HepG2 (cell line): ENCODE measurements at regions not wholly inside any gene's neighbourhood (a gene's known extent, or its start where the extent isn't known, plus 50 kb on each side); places are given as distances from the start of the nearest gene placed in this dataset.

Source experiments
- E2F1 ChIP-seq: sonication (generic); formaldehyde crosslinking; IDR thresholded peaks from 2 replicates; pipeline ENCODE4 v1.5.0; 2020; ENCODE audit warnings: missing genetic modification reagents
- ELK4 ChIP-seq: sonication (generic); formaldehyde crosslinking; IDR thresholded peaks from 2 replicates; pipeline ENCODE4 v1.9.0; 2021; ENCODE audit warnings: missing genetic modification reagents, borderline replicate concordance
- EP300 ChIP-seq, 3 experiments: sonication (generic) in 1 of 3; formaldehyde crosslinking in 1 of 3; IDR thresholded peaks; 2 replicates each; pipeline versions ENCODE4 v1.5.1 to v1.6.1; 2011 to 2020; ENCODE audit warnings: low read depth in 2 of 3, low read length in 2 of 3, borderline replicate concordance in 1 of 3, improper control_type of control experiment in 1 of 3, mild to moderate bottlenecking in 1 of 3, missing genetic modification reagents in 1 of 3, moderate library complexity in 1 of 3
- FOXM1 ChIP-seq: sonication (generic); formaldehyde crosslinking; IDR thresholded peaks from 2 replicates; pipeline ENCODE4 v1.5.0; 2020; ENCODE audit warnings: missing genetic modification reagents
- MAX ChIP-seq: IDR thresholded peaks from 2 replicates; pipeline ENCODE4 v1.6.1; 2012; ENCODE audit warnings: inconsistent platforms
- MEIS2 ChIP-seq: sonication (generic); formaldehyde crosslinking; IDR thresholded peaks from 2 replicates; pipeline ENCODE4 v1.9.0; 2021; ENCODE audit warnings: mild to moderate bottlenecking, missing genetic modification reagents
- MYC ChIP-seq: sonication (generic); formaldehyde crosslinking; IDR thresholded peaks from 2 replicates; pipeline ENCODE4 v1.9.0; 2021; ENCODE audit warnings: missing genetic modification reagents, borderline replicate concordance
- POLR2A ChIP-seq, 2 experiments: IDR thresholded peaks; 2 replicates each; pipeline ENCODE4 v1.6.1; 2011; ENCODE audit warnings: low read depth in 2 of 2, low read length in 2 of 2, mild to moderate bottlenecking in 1 of 2, moderate library complexity in 1 of 2; ENCODE audit not compliant: insufficient read depth in 1 of 2
- POLR2AphosphoS5 ChIP-seq: IDR thresholded peaks from 2 replicates; pipeline ENCODE4 v1.6.1; 2012; ENCODE audit warnings: low read depth, low read length
- ZZZ3 ChIP-seq: sonication (generic); formaldehyde crosslinking; IDR thresholded peaks from 2 replicates; pipeline ENCODE4 v1.4.0; 2020; ENCODE audit warnings: missing genetic modification reagents, mild to moderate bottlenecking, borderline replicate concordance

- no peak for TF ChIP-seq MAX
- no peak for TF ChIP-seq MEIS2 (CRISPR knock-in tag)
- TF ChIP-seq ELK4 (CRISPR knock-in tag) = no peak
- TF ChIP-seq E2F1 (CRISPR knock-in tag) = no peak
- no peak for TF ChIP-seq ZZZ3
- no peak for TF ChIP-seq FOXM1 (CRISPR knock-in tag)
- TF ChIP-seq POLR2AphosphoS5 = no peak
- TF ChIP-seq MYC (CRISPR knock-in tag) = no peak
- no peak for TF ChIP-seq EP300 (IDR thresholded peaks at IDR 0.05; ENCODE audit: low read depth in 2 of 2, low read length in 2 of 2)
- TF ChIP-seq EP300 (CRISPR knock-in tag; IDR thresholded peaks at IDR 0.05; ENCODE audit: borderline replicate concordance) = no peak
- TF ChIP-seq POLR2A (IDR thresholded peaks at IDR 0.05; ENCODE audit: insufficient read depth in 1 of 2, low read depth in 2 of 2, low read length in 2 of 2) = no peak
These were observed 248.0 kb upstream of the RREB1 start for GRCh38 chr6:6859722-6860121.
